Rectal smooth muscle tissue (tissue), 1 donor: ENCODE measurements at regions not wholly inside any gene's neighbourhood (a gene's known extent, or its start where the extent isn't known, plus 50 kb on each side); places are given as distances from the start of the nearest gene placed in this dataset.

ENCODE experiments used
- H3K27ac ChIP-seq: one replicate; pipeline ENCODE4 v1.7.0; 2013; ENCODE audit warnings: low read depth, low read length, inconsistent platforms
- H3K27me3 ChIP-seq: one replicate; pipeline ENCODE4 v1.7.0; 2013; ENCODE audit warnings: low read length; ENCODE audit not compliant: control insufficient read depth, insufficient read depth
- H3K36me3 ChIP-seq: one replicate; pipeline ENCODE4 v1.7.0; 2013; ENCODE audit warnings: low read length; ENCODE audit not compliant: control insufficient read depth, insufficient read depth
- H3K4me1 ChIP-seq: one replicate; pipeline ENCODE4 v1.7.0; 2013; ENCODE audit warnings: low read length; ENCODE audit not compliant: control insufficient read depth, insufficient read depth
- H3K4me3 ChIP-seq: one replicate; pipeline ENCODE4 v1.7.0; 2013; ENCODE audit warnings: low read length
- H3K9ac ChIP-seq: one replicate; pipeline ENCODE4 v1.7.0; 2013; ENCODE audit warnings: low read length

- no peak overlapping the region for H3K9ac ChIP-seq
- no peak overlapping the region for H3K4me3 ChIP-seq
Observed at GRCh38 chr10:55509168-55509567, 708.1 kb upstream of the PCDH15 start.

DNA sequence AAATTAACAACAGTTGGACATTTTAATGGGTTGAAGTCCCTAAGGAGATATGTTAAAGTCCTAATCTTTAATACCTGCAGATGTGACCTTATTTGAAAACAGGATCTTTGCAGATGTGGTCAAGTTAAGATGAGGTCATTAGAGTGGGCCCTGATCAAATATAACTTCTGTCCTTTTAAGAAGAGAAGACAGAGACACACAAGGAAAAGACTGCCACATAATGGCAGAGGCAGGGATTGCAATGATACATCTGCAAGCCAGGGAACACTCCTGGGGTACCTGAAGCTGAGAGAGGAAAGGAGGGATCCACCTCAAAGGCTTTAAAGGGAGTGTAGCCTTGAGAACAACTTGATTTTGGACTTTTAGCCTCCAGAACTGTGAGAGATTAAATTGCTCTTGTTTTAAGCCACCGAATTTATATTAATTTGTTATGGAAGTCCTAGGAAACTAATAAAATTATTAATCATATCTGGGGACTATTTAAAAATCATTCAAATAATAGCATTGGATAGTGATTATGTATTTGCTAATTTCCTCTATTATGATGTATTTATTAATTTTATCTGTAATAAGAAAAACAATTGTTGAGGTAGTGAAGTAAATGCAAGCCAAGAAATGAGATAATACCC lies 700.0 kb upstream of the PCDH15 start:
- H3K27ac ChIP-seq, result no peak overlapping the region
- no peak overlapping the region for H3K4me3 ChIP-seq
- H3K4me1 ChIP-seq, result no peaks in the 10 kb centered on the region
- no peaks in the 10 kb centered on the region for H3K36me3 ChIP-seq
- H3K27me3 ChIP-seq, result no peaks in the 10 kb centered on the region
- no peak overlapping the region for H3K9ac ChIP-seq

More at GRCh38 chr10:55509168-55509567, 708.1 kb upstream of the PCDH15 start:
- H3K4me1 ChIP-seq, result no peaks in the 10 kb centered on the region
- no peak overlapping the region for H3K27ac ChIP-seq
- no peaks in the 10 kb centered on the region for H3K36me3 ChIP-seq
- H3K27me3 ChIP-seq, result no peaks in the 10 kb centered on the region

- no peaks in the 10 kb centered on the region for H3K4me1 ChIP-seq
- no peaks in the 10 kb centered on the region for H3K36me3 ChIP-seq
- no peaks in the 10 kb centered on the region for H3K27me3 ChIP-seq
- H3K4me3 ChIP-seq, result no peak overlapping the region
- H3K27ac ChIP-seq, result no peak overlapping the region
- no peak overlapping the region for H3K9ac ChIP-seq
Observed at GRCh38 chr10:55497893-55498499, 697.0 kb upstream of the PCDH15 start.

DNA sequence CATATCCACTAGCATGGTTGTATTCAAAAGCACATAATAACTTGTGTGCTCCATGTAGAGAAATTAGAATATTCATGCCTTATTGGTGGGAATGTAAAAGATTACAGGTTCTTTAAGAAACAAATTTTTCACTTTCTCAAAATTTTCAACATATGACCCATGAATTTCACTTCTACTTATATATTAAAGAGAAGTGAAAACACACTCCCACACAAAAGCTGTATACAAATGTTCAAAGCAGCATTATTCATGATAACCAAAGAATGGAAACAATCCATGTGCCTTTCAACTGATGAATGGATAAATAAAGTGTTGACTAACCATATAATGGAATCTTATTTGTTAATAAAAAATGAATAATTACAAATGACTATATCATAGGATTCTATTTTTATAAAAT lies 694.5 kb upstream of the PCDH15 start:
- Histone ChIP-seq H3K36me3 (no peaks in the 10 kb centered on the region), H3K9ac (no peak overlapping the region), H3K27me3 (no peaks in the 10 kb centered on the region), H3K4me1 (no peaks in the 10 kb centered on the region), H3K27ac (no peak overlapping the region), H3K4me3 (no peak overlapping the region)

- H3K27me3 ChIP-seq, result no peaks in the 10 kb centered on the region
- no peaks in the 10 kb centered on the region for H3K4me1 ChIP-seq
- no peaks in the 10 kb centered on the region for H3K36me3 ChIP-seq
- no peak overlapping the region for H3K4me3 ChIP-seq
- no peak overlapping the region for H3K9ac ChIP-seq
- no peak overlapping the region for H3K27ac ChIP-seq
Observed at GRCh38 chr10:55491712-55492111, 690.7 kb upstream of the PCDH15 start.

GRCh38 chr10:55485827-55486226 lies 684.8 kb upstream of the PCDH15 start:
- Histone ChIP-seq H3K4me3 (no peak overlapping the region), H3K27ac (no peak overlapping the region), H3K4me1 (no peaks in the 10 kb centered on the region), H3K27me3 (no peaks in the 10 kb centered on the region), H3K9ac (no peak overlapping the region), H3K36me3 (no peaks in the 10 kb centered on the region)

DNA sequence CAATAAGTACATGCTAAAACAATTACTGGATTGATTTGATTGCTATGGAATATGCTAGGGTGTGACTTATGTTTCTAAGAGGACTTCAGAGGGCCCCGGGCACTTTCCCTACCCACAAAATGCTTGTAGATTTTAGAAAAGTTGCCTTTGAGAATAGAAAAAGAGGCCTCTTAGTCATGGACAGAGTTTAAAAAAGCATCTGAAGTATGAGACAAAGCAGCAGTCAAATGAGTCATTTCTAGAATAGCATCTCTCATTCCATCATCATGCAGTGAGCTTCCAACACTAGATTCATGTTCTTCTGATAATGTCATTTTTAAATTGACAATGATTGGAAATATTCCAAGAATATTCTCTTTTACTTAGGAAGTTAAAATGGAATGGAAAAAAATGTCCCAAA lies 675.1 kb upstream of the PCDH15 start:
- H3K27me3 ChIP-seq, result no peaks in the 10 kb centered on the region
- no peak overlapping the region for H3K27ac ChIP-seq
- no peaks in the 10 kb centered on the region for H3K4me1 ChIP-seq
- H3K36me3 ChIP-seq, result no peaks in the 10 kb centered on the region
- no peak overlapping the region for H3K4me3 ChIP-seq
- no peak overlapping the region for H3K9ac ChIP-seq

DNA sequence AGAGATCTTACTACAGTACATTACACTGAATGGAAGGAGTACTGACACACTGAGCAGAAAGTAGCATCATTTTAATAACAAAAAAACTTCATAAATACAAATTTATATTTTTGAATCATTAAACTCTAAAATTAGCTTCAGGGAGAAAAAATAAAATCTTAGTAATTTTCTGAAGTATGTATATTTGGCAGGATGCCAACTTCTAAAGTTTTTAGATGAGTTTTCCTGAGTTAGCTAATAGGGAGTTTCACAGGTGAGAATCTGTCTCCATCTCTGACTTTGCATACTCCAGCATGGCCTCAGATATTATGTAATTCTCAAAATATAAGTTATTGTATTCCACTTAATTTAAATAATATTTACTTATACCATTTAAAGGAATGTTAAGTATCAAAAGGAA lies 673.2 kb upstream of the PCDH15 start:
- Histone ChIP-seq H3K27me3 (no peaks in the 10 kb centered on the region), H3K4me3 (no peak overlapping the region), H3K36me3 (no peaks in the 10 kb centered on the region), H3K27ac (no peak overlapping the region), H3K9ac (no peak overlapping the region), H3K4me1 (no peaks in the 10 kb centered on the region)

GRCh38 chr10:55470840-55471239 lies 669.8 kb upstream of the PCDH15 start:
- H3K36me3 ChIP-seq, result no peaks in the 10 kb centered on the region
- H3K4me3 ChIP-seq, result no peak overlapping the region
- H3K27me3 ChIP-seq, result no peaks in the 10 kb centered on the region
- H3K9ac ChIP-seq, result no peak overlapping the region
- no peaks in the 10 kb centered on the region for H3K4me1 ChIP-seq
- no peak overlapping the region for H3K27ac ChIP-seq

DNA sequence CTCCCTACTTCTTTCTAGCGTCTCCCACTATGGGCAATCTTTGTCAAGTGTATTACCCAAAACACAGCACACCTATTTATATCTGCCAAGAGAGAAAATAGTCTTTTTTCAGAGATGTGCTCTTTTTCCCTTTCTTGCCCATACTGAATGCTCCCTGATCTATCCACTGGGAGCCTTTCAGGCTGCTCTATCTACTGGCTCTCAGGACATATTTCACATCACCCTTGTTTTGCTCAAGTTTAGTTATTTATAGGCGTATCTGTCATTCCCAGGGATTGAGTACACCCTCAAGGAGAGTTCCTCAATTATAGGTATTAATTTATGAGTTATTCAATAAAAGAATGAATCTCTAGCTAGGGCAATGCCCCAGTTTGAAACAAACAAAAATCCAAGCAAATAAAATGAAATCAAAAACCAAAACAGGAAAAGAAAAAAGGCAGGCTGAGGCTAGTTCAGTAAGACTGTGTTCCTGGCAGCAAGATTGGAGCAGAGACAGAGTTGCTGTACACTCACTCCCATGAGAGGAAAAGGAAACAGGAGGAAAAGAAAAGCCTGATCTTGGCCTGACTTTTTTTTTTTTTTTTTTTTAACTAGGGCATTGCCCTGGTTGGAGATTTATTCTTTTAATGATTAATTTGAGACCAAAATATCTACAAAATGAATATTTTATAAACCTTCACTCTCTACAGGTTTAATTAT lies 665.9 kb upstream of the PCDH15 start:
- no peak overlapping the region for H3K9ac ChIP-seq
- no peak overlapping the region for H3K4me3 ChIP-seq
- no peak overlapping the region for H3K27ac ChIP-seq
- H3K4me1 ChIP-seq, result no peaks in the 10 kb centered on the region
- no peaks in the 10 kb centered on the region for H3K27me3 ChIP-seq
- no peaks in the 10 kb centered on the region for H3K36me3 ChIP-seq

- H3K27ac ChIP-seq, result no peak overlapping the region
- H3K9ac ChIP-seq, result no peak overlapping the region
- no peak overlapping the region for H3K4me3 ChIP-seq
- H3K4me1 ChIP-seq, result no peaks in the 10 kb centered on the region
- H3K36me3 ChIP-seq, result no peaks in the 10 kb centered on the region
- H3K27me3 ChIP-seq, result no peaks in the 10 kb centered on the region
Observed at GRCh38 chr10:55464083-55464482, 663.1 kb upstream of the PCDH15 start.

- no peaks in the 10 kb centered on the region for H3K4me1 ChIP-seq
- no peaks in the 10 kb centered on the region for H3K27me3 ChIP-seq
- H3K9ac ChIP-seq, result no peak overlapping the region
- H3K4me3 ChIP-seq, result no peak overlapping the region
- H3K27ac ChIP-seq, result no peak overlapping the region
- no peaks in the 10 kb centered on the region for H3K36me3 ChIP-seq
Observed at GRCh38 chr10:55460008-55460407, 659.0 kb upstream of the PCDH15 start.

DNA sequence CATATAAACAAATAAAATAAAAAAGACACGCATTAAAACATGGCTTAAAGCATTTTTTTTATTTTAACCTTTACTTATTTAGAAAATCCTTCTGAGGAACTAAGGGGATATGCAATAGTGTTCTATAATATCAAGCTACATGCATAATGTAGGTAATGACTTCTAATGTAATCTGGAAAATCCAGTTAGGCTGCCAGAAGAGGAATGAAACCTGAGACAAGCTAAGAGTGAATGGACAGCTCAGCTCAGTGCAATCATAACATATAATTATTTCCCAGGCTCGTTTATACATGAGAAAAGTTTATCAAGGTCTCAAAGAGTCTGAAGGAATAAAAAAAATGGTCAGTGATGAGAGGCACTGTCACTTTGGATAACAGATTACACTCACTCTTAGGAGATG lies 649.0 kb upstream of the PCDH15 start:
- no peak overlapping the region for H3K27ac ChIP-seq
- H3K9ac ChIP-seq, result no peak overlapping the region
- H3K36me3 ChIP-seq, result no peaks in the 10 kb centered on the region
- no peaks in the 10 kb centered on the region for H3K27me3 ChIP-seq
- H3K4me1 ChIP-seq, result no peaks in the 10 kb centered on the region
- no peak overlapping the region for H3K4me3 ChIP-seq
